ENCODE measurements at regions not wholly inside any gene's neighbourhood (a gene's known extent, or its start where the extent isn't known, plus 50 kb on each side); places are given as distances from the start of the nearest gene placed in this dataset.

DNA sequence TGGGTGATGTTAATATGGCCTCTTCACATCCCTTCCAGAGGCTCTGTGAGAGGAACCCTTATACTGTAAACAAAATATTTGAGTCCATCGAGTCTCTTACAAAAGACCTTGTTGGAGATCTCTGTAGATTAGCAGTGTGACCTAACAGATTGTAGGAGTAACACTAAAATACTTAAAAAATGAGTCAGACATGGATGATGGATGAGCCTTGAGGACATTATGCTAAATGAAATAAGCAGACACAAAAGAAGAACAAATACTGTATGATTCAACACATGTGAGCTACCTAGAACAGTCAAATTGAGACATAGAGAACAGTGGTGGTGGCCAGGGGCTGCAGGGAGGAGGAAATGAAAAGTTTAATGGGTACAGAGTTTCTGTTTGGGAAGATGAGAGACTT, 152.2 kb upstream of the UBL3 start:
- TF ChIP-seq, protein P1, sequence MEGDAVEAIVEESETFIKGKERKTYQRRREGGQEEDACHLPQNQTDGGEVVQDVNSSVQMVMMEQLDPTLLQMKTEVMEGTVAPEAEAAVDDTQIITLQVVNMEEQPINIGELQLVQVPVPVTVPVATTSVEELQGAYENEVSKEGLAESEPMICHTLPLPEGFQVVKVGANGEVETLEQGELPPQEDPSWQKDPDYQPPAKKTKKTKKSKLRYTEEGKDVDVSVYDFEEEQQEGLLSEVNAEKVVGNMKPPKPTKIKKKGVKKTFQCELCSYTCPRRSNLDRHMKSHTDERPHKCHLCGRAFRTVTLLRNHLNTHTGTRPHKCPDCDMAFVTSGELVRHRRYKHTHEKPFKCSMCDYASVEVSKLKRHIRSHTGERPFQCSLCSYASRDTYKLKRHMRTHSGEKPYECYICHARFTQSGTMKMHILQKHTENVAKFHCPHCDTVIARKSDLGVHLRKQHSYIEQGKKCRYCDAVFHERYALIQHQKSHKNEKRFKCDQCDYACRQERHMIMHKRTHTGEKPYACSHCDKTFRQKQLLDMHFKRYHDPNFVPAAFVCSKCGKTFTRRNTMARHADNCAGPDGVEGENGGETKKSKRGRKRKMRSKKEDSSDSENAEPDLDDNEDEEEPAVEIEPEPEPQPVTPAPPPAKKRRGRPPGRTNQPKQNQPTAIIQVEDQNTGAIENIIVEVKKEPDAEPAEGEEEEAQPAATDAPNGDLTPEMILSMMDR (conservative IDR thresholded peaks at IDR 0.05; ENCODE audit: low read depth, low read length), result no peak
- no peak for TF ChIP-seq EZH2 (IDR thresholded peaks at IDR 0.05; ENCODE audit: borderline replicate concordance, low read depth, low read length, poor library complexity, severe bottlenecking)
